ENCODE measurements at regions not wholly inside any gene's neighbourhood (a gene's known extent, or its start where the extent isn't known, plus 50 kb on each side); places are given as distances from the start of the nearest gene placed in this dataset.

- H3K27ac ChIP-seq (ENCODE audit: control insufficient read depth, insufficient read depth), result no peak overlapping the region
- no peaks in the 10 kb centered on the region for H4K20me1 ChIP-seq (ENCODE audit: control insufficient read depth, insufficient read depth)
- no peaks in the 10 kb centered on the region for H3K27me3 ChIP-seq (replicated peaks in 1 of 2; ENCODE audit: control insufficient read depth in 2 of 2, insufficient read depth in 2 of 2, low read length in 1 of 2)
- H3K36me3 ChIP-seq (ENCODE audit: control insufficient read depth in 2 of 2, insufficient read depth in 2 of 2, low read length in 1 of 2), result no peaks in the 10 kb centered on the region
- intact Hi-C loops (cut with micrococcal nuclease; ENCODE audit: unreplicated experiment), result no loop called here
- DNase-seq (ENCODE audit: low read depth, low spot score) (no peak), FAIRE-seq (no peak), ATAC-seq (no peak)
- no peak overlapping the region for H2AFZ ChIP-seq (ENCODE audit: control insufficient read depth, low read depth, low read length)
- H3K9me3 ChIP-seq (replicated peaks; ENCODE audit: control insufficient read depth, insufficient read depth, low read length), result no peaks in the 10 kb centered on the region
- H3K4me3 ChIP-seq, result no peak overlapping the region
- no peaks in the 10 kb centered on the region for H3K4me1 ChIP-seq (ENCODE audit: control insufficient read depth, insufficient read depth, low read length)
- H3K79me2 ChIP-seq (ENCODE audit: control insufficient read depth, insufficient read depth, low read length), result no peaks in the 10 kb centered on the region
- ChIA-PET SMC1A (ENCODE audit: uncharacterized antibody, unreplicated experiment) (no interaction called here), RAD21 (ENCODE audit: unreplicated experiment) (interaction anchor here (1.0 kb wide), 1 partner anchor 277 kb away, joined by 3 read pairs; no protein-coding TSS in a partner anchor), POLR2A (no interaction called here), CTCF (no interaction called here)
- in situ Hi-C loops (cut with MboI), result no loop called here
- TF ChIP-seq CBFB (IDR thresholded peaks at IDR 0.05; ENCODE audit: low read depth), result no peak
- no peak for TF ChIP-seq IKZF2 (IDR thresholded peaks at IDR 0.05)
- no peak for TF ChIP-seq ASH2L (IDR thresholded peaks at IDR 0.05; ENCODE audit: borderline replicate concordance, low read depth)
- TF ChIP-seq NFYB (IDR thresholded peaks at IDR 0.05; ENCODE audit: insufficient read depth, low read depth, low read length), result no peak
- TF ChIP-seq MTA2 (IDR thresholded peaks at IDR 0.05; ENCODE audit: low read depth), result no peak
- TF ChIP-seq ZNF592 (IDR thresholded peaks at IDR 0.05), result no peak
- TF ChIP-seq POLR2A (IDR thresholded peaks at IDR 0.05; ENCODE audit: low read depth, low read length), result no peak
- no peak for TF ChIP-seq TCF3 (IDR thresholded peaks at IDR 0.05; ENCODE audit: borderline replicate concordance, insufficient read depth, low read depth, low read length)
- TF ChIP-seq BACH1 (IDR thresholded peaks at IDR 0.05; ENCODE audit: borderline replicate concordance), result no peak
- TF ChIP-seq RB1 (IDR thresholded peaks at IDR 0.05; ENCODE audit: borderline replicate concordance), result no peak
- TF ChIP-seq RUNX3 (IDR thresholded peaks at IDR 0.05; ENCODE audit: low read length), result no peak
- TF ChIP-seq ZZZ3 (IDR thresholded peaks at IDR 0.05; ENCODE audit: control insufficient read depth, insufficient read length, low read depth), result no peak
- TF ChIP-seq SRF (IDR thresholded peaks at IDR 0.05; ENCODE audit: low read depth in 2 of 2, low read length in 2 of 2), result no peak
- TF ChIP-seq BMI1 (IDR thresholded peaks at IDR 0.05; ENCODE audit: borderline replicate concordance), result no peak
- no peak for TF ChIP-seq ZBED1 (IDR thresholded peaks at IDR 0.05; ENCODE audit: borderline replicate concordance)
- no peak for TF ChIP-seq DPF2 (IDR thresholded peaks at IDR 0.05)
- H3K9ac ChIP-seq (ENCODE audit: control insufficient read depth, insufficient read depth, low read length), result no peak overlapping the region
- H3K4me2 ChIP-seq (ENCODE audit: control insufficient read depth, insufficient read depth), result no peak overlapping the region
- 19% methylated on average over 5 of the region's 5 CpGs for WGBS (ENCODE audit: insufficient coverage, insufficient replicate concordance, low lambda C conversion rate, missing lambda C conversion rate)
- BruUV-seq (replicated peaks), result no TSS peak
Measured at GRCh38 chr9:88724331-88724730, 189.4 kb downstream of the NXNL2 start.
